GM18868 (cell line): ENCODE measurements at regions not wholly inside any gene's neighbourhood (a gene's known extent, or its start where the extent isn't known, plus 50 kb on each side); places are given as distances from the start of the nearest gene placed in this dataset.

Source experiments
- ATAC-seq: cut with Tn5 transposase; IDR thresholded peaks from one replicate; pipeline ENCODE4 v1.9.1; 2021; ENCODE audit warnings: mild to moderate bottlenecking, moderate library complexity; ENCODE audit not compliant: unreplicated experiment

DNA sequence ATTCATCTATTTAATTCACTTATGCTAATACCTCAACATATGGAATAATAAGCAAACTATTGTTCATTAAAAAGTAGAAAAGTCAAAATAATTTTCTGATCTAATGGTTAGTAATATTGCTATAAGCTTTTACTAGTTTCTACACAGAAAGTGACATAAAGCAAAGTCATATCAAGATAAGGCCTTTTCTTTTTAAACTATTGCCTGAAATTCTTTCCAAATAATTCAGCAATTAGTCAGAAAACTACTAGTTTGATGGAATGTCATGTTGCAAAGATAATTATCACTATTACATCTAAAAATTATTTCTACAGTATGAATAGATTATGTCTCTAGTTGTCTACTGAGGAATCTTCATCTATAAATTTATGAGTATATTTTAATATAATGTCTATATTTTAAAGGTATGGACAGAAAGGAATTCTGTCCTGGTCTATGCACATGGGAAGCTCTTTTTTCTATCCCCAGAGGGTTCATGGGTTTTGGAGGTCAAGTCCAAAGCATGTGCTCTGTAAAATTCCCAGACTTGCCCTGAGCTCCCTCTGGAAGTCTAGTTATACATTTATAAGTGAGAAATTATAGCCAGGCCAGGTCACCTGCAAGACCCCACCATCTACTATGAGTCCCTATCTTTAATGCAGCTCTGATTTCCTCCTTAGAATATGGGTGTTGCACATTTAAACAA is 84.6 kb upstream of the DPYD start:
- no peak for ATAC-seq

DNA sequence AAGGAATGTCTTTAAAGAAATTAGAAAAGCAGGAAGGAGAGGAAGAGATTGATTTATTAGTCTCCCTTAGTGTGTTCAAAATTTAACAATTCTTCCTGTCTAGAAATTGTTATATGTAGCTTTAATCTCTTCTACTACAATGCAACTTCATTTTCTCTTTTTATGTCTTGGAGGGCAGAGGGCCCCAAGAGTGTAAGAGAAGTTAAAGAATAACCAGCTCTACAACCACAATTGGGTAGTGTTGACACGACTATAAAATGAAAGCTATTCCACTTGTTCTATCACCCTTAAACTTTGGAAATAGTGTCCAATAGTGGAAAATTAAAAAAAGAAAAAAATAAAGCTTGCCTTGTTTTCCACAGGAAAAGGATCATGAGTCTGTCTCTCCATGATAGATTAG is 82.6 kb upstream of the DPYD start:
- ATAC-seq = no peak

DNA sequence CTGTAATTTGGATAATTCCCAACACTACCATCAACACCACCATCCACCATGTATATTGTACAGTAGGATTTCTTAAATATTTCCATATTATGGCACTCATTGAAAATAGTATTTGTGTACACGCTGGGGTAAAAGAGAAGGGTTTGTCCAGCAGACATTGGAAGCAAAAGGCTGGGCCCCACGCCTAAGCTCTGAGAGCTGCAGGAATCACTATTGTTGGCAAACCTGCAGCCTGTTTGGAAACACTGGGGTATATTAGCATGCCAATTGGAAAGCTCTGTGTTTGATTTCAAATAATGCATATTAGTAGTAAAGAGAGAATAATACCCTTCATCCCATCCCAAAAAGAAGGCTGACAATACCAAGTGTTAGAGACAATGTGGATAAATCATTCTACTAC is 81.5 kb upstream of the DPYD start:
- ATAC-seq = no peak

DNA sequence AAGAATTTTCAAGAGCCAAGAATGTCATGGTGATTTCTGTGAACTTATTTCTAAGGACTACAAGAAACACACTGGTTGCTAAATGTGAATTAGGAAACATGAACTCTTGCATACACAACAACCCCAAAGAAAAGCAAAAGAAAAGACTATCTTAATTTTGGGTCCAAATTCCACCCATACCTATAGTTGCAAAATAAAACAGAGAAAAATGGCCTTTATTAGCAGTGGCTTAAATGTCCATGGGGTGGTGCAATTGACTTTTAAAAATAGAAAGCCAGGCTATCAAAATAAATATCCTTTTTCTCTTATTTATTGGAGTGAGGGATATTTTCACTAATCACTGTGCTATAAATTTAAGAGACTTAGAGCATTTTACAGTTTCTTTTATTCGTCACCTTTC is 80.9 kb upstream of the DPYD start:
- ATAC-seq = no peak

DNA sequence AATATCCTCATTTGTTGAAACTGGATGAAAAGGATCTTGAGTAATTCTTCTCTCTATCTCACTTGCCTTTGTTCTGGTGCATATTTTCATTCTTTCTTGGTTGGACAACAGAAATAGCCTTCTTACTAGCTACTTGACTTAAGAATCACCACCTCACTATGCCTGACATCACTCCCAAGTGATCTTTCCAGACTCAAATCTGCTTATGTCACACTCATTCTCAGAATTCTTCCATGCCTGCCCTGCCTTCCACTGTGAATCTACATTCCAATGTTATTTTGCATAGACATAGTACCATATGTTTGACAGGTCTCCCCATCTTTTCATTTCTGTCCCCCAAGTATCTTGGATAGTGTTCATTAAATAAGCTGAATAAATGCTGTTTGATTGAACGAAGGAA is 78.5 kb upstream of the DPYD start:
- ATAC-seq = no peak

DNA sequence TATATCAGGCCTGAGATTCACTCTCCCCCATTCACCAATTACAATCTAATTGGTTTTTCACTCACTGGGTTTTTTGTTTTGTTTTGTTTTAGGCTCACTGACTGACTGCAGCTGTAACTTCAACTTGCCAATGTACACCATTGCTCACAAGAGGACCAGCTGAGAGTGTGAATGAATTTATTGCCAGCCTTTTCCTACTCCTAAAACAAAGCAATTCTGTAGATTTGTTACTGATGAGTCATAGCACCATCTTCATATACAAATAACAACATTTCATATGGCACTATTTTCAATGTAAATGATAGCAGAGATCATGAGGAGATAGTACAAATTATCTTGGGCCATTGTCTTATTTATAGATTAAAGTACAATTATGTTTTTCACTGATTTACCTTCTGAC is 76.0 kb upstream of the DPYD start:
- ATAC-seq = no peak

DNA sequence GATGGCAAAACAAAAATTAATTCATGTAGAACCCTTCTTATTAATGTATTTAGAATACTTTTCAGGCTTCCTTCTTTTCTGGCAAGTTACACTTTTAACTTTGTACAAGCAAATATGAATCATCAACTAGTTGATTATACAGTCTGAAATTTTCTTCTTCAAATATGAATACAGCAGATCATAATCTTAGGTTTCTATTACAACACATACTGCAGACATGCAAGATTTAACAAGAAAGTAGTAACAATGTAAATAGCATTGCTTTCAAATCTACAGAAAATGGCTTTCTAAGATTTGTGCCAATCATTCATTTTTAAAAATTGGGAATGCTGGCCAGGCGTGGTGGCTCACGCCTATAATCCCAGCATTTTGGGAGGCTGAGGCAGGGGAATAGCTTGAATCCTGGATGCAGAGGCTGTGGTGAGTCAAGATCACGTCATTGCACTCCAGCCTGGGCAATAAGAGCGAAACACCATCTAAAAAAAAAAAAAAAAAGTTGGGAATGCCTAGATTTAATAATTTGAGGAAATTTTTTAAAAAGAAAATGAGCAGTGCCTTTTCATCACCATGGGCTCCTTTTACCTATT is 68.4 kb upstream of the DPYD start:
- no peak for ATAC-seq

DNA sequence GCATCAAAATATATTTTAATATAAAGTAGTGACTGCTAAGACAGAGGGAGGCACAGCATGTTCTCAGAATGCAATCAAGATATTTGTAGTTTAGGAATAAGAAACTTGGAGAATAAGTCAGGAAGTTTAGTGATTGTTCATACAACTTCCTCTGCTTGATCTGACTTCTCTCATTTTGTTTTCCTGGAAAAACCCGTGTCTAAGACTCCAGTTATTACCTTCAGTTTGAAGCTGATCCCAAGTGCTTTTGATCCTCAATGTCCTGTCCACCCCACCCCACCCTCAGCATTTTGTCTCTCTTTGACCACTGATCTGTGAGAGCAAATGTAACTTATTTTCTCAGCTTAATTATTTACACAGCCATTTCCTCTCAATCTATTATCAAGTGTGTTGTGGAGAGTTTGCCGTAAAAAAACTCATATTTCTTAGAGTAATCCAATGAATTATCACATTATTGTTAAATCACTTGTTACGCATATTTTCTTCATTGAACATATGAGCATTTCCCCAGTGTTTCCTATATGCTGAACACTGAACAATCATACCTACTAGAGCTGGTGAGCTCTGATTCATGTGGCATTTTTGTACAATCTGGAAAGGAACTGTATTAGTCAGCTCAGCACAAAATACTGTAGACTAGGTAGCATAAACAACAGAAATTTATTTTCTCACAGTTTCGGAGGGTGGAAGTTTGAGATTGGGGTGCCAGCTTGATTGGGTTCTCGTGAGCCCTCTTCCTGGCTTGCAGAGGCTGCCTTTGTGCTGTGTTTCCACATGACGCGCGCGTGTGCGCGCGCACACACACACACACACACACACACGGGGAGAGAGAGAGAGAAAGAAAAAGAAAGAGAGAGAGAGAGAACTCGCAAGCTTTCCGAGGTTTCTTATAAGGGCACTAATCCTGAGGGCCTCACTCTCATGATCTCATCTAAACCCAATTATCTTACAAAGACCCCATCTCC is 65.5 kb upstream of the DPYD start:
- ATAC-seq = no peak

DNA sequence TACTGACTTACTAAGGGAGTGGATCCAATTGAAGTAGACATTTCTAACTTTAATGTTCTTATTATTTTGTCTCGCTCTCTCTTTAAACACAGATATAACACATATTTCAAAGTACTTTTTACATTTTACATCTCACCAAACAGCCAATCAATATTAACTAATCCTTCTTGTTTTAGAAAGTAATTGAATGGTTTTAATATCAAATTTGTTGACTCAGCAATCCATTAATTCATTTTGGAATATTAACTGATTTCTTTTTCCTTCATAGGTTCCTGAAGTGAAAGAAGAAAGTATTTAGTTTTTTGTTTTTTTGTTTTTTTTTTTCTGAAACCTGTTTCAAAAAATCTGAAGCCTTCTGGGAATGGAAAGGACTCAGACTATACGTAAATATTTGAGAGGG is 62.3 kb upstream of the DPYD start:
- no peak for ATAC-seq

DNA sequence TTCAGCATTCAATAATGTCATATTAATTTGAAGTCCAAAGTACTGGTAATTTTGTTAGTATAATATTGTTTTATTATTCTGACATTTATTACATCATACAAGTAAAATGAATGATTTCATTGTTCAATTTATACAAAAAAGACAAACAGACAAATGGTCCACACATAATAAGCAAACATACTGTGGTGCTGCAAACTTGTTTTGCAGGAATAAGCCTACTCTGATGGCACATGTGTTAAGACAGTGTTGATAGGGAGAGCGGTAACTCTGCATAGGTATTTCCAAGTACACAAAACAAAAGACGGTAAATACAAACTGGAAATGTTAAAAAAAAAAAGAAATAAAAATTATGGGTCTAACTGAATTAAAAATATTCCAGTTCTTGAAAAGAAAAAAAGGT is 59.7 kb upstream of the DPYD start:
- no peak for ATAC-seq

DNA sequence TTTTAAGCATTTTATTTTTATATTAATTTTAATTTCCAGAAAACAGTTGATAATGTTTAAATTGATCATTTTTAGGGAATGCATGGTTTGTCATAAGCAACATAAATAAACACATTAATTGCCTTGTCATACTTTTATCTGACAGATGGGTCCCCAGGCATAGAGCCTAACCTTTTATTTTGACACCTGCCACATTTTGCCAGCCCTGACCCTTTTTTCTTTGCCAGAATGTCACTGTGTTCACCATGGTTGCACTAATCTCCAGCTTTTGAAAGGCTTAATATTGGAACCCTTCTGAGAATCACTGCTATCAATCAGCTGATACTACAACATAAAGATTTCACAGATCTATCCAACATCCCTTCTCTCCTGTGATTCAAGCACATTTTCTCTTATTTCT is 56.0 kb upstream of the DPYD start:
- ATAC-seq = no peak
